PC-9 (cell line): ENCODE measurements at regions not wholly inside any gene's neighbourhood (a gene's known extent, or its start where the extent isn't known, plus 50 kb on each side); places are given as distances from the start of the nearest gene placed in this dataset.

Experiments used
- CTCF ChIP-seq: fragments of 200-600 bp; sonication (generic); conservative IDR thresholded peaks from 2 replicates; pipeline ENCODE4 v1.6.1; 2017; ENCODE audit warnings: mixed run types, antibody characterized with exemption, mild to moderate bottlenecking, moderate library complexity
- EZH2 ChIP-seq: fragments of 200-600 bp; sonication (generic); IDR thresholded peaks from 2 replicates; pipeline ENCODE4 v1.8.0; 2017; ENCODE audit warnings: antibody characterized with exemption, low read depth

- no peak for TF ChIP-seq CTCF
- TF ChIP-seq EZH2: no peak
These were observed 907.2 kb upstream of the CDH2 start for GRCh38 chr18:29084120-29084519.
